ENCODE measurements at regions not wholly inside any gene's neighbourhood (a gene's known extent, or its start where the extent isn't known, plus 50 kb on each side); places are given as distances from the start of the nearest gene placed in this dataset.

GRCh38 chr6:19289457-19289856 is 547.7 kb upstream of the ID4 start:
- no peak for TF ChIP-seq CTCF (IDR thresholded peaks at IDR 0.05)

GRCh38 chr6:19297880-19298279 is 539.3 kb upstream of the ID4 start:
- no peak for TF ChIP-seq CTCF (IDR thresholded peaks at IDR 0.05)

GRCh38 chr6:19298421-19298820 is 538.7 kb upstream of the ID4 start:
- TF ChIP-seq CTCF (IDR thresholded peaks at IDR 0.05) = no peak

GRCh38 chr6:19299129-19299528 is 538.0 kb upstream of the ID4 start:
- no peak for TF ChIP-seq CTCF (IDR thresholded peaks at IDR 0.05)

- no peak for TF ChIP-seq CTCF (IDR thresholded peaks at IDR 0.05)
Observed at GRCh38 chr6:19301980-19302379, 535.2 kb upstream of the ID4 start.

GRCh38 chr6:19303383-19303782 is 533.8 kb upstream of the ID4 start:
- no peak for TF ChIP-seq CTCF (IDR thresholded peaks at IDR 0.05)

GRCh38 chr6:19309661-19310060 is 527.5 kb upstream of the ID4 start:
- TF ChIP-seq CTCF (IDR thresholded peaks at IDR 0.05) = no peak

- TF ChIP-seq CTCF (IDR thresholded peaks at IDR 0.05) = no peak
Observed at GRCh38 chr6:19311786-19312185, 525.4 kb upstream of the ID4 start.
